GM21723 (cell line): ENCODE measurements at regions not wholly inside any gene's neighbourhood (a gene's known extent, or its start where the extent isn't known, plus 50 kb on each side); places are given as distances from the start of the nearest gene placed in this dataset.
"Not testable (repeated sequence)": the region's sequence is repeated elsewhere in the genome, so short reads cannot be mapped to it uniquely, and the experiment has no call there.

Source experiments
- ATAC-seq: cut with Tn5 transposase; IDR thresholded peaks from one replicate; pipeline ENCODE4 v1.9.1; 2021; ENCODE audit warnings: mild to moderate bottlenecking, moderate library complexity; ENCODE audit not compliant: unreplicated experiment

- no peak for ATAC-seq
Measured at GRCh38 chr10:9299966-9300365, 1245.5 kb downstream of the GATA3 start.

GRCh38 chr10:9301148-9301547 is 1246.7 kb downstream of the GATA3 start:
- ATAC-seq: no peak

GRCh38 chr10:9301554-9301953 is 1247.1 kb downstream of the GATA3 start:
- no peak for ATAC-seq

DNA sequence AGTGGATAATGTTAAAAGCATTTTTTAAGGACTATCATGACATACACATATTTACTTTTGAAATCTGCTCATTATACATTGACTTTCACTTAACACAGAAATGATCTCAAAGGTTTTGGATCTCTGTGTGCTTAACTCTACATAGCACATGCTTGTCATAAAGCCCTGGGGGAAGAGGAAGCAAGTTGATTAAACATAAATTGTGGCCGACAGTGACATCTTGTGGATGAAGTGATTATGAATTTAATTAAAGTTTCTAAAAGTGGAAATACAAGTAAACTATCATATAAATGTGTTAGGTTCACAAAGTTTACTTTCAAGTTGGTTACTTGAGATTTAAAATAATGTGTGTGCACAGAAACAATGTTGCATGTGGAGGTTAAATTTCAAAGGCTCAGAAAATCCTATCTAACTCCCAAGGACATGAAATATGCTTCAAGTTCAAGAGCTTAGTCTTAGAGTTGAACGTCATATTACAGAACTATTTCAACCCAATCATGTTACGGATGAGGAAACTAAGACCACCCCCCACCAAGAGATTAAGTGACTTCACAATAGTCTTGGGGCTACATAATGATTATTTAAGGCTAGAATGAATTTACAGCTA is 1247.8 kb downstream of the GATA3 start:
- no peak for ATAC-seq

DNA sequence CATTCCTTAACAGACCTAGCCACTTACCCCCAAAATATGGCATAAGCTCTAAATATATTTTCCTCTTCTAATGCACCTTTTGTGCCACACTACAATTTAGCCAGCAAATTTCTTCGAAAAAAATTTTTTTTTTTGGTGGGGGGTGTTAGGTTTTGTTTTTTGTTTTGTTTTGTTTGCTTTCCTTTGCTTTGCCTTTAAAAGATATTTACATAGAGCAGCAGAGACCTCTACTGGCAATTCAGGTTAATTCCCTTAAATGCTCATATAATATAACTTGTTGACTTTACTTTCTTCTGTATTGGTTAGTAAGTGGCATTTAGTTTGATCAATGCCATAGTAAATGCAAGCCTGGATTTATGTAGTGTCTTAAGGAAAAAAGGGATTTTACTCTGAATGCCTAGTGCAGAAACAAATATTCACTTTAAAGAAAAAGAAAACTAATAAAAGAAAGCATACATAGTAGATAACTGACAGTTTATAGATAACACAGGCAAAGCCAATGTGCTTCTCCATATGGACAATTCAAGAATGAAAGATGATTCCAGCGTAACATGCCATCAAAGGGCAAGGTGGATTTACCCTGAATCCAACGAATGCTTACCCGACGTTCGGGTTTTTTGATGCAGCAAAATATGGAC is 1250.6 kb downstream of the GATA3 start:
- ATAC-seq: no peak

DNA sequence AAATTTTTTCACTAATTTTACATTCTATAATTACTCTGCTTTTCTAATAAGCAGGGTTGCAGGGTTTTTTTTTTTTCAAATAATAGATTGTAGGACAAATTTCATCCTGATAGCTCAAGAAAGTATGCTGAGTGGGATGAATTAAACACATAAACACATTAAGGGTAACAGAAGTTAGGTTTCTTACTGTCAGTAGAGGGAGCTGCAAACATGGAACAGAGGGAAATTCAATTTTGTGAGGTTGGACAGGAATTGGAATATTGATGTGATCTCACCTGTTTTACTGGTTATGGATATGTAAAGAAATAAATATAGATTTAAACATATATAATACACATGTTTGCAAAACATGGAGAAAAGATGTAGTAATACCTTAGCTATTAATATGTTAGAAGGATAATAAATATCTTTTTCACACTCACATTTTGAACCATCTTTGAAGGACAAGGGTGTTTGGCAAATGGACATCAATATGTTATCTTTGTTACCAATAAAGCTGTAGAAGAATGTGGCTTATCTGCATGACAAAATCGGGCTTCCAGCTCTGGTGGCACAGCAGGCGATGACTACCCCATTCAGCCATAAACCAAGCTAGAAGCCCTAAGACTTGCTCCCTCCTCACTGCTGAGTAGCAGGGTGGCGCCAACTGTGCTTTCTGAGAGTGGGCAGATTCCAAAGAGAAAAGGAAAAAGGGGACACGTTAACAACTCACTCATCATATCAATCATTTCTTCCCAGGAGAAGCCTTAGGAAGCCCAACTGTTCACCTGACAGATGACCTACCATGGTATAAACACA is 1257.4 kb downstream of the GATA3 start:
- no peak for ATAC-seq

DNA sequence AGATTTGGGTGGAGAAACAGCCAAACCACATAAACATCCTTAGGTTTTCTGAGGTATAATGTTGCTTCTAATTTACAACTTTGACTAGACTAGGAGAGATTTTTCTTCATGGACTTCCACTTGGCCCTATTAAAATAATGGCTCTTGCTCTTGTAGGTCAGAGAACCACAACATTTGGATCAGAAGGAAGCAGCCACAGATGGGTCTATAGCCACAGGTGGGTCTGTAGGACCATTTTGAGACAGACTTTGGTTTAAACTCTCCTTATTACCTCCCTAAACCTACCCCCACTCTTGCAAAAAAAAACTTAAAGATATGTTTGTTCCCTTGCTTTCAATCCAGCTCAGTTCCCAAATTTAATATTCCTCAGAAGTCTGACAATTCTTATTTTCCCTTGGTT is 1260.8 kb downstream of the GATA3 start:
- no peak for ATAC-seq

DNA sequence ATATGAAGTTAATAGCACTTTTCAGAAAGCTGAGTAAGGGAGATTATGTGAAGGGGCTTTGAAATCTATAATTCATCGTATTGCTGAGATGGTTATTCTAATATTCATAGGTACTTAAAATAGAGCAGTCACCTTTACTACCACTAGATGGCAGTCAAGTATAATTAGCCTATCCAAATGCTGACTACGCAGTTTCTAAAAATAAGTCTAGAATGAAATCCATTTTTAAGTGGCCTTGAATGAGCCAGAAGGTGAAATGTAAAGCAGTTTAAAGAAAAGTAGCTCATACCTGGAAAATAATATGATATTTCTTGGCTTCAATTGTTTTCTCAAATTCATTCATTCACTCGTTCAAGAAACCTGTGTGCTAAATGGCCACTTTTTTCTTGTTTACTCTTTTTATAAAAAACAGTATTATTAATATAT is 1277.1 kb downstream of the GATA3 start:
- ATAC-seq: peak; percentile 80

- ATAC-seq: no peak
Measured at GRCh38 chr10:9334270-9334669, 1279.8 kb downstream of the GATA3 start.

DNA sequence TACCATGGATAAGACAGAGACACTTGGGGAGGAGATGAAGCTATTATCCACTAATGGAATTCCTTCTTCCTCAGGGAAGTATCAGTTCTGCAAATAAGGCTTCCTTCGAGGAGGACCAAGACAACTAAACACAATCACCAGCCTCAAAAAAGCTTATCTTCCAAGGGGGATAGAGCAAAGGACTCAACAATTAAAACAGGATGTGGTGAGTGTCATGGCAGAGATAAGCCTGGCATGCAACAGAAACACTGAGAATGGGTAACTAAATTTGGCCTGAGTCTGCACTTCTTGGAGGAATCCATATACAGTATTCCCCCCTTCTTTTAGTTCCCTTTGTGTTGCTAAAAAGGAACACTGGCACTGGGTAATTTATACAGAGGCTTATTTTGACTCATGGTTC is 1285.2 kb downstream of the GATA3 start:
- no peak for ATAC-seq

GRCh38 chr10:9342885-9343570 is 1288.5 kb downstream of the GATA3 start:
- ATAC-seq: no peak

DNA sequence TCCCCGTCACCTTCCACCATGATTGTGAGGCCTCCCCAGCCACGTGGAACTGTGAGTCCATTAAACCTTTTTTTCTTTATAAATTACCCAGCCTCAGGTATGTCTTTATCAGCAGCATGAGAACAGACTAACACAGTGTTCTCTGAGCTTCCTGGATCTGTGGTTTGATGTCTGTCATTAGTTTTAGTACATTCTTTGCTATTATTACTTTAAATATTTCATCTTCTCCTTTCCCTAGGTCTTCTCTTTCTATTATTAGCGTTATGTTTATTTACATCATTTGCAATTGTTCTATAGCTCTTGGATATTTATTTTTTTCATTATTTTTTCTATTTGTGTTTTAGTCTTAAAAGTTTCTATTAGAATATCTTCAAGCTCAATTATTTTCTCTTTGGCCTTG is 1293.4 kb downstream of the GATA3 start:
- not testable (repeated sequence) for ATAC-seq

DNA sequence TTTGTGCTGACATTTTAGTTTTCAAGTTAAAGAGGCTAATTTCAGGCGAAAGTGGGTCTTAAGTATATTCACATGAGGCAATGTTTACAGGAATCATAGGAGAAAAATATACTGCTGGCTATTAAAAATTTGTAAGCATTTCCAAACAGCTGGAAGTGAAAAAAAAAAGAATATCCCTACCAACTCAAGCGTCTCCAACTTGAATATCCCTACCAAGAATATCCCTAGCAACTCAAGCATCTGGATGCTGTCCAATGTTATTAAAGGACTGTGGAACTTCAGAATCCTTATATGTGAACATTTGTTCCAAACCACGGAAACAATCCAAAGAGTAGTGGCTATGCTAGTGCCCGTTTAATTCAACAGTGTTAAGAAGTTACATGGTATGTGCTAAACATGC is 1303.0 kb downstream of the GATA3 start:
- ATAC-seq: no peak

DNA sequence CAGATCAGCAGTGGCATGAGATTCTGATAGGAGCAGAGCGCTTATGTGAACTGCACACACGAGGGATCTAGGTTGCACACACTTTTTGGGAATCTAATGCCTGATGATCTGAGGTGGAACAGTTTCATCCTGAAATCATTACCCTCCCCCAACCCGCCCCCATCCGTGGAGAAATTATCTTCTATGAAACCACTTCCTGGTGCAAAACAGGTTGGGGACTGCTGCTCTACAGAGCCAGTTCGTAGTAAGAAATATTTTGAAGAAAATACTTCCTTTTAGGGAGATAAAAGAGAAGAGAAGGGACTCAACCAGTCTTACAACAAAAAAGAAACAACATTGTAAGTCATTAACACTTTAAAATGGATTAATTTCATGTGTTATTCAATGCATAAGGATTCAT is 1308.2 kb downstream of the GATA3 start:
- no peak for ATAC-seq

GRCh38 chr10:9379183-9379582 is 1324.7 kb downstream of the GATA3 start:
- ATAC-seq: no peak

GRCh38 chr10:9381733-9382532 is 1327.4 kb downstream of the GATA3 start:
- no peak for ATAC-seq

- ATAC-seq: no peak
Measured at GRCh38 chr10:9382533-9382866, 1328.0 kb downstream of the GATA3 start.

- no peak for ATAC-seq
Measured at GRCh38 chr10:9390516-9390915, 1336.0 kb downstream of the GATA3 start.

DNA sequence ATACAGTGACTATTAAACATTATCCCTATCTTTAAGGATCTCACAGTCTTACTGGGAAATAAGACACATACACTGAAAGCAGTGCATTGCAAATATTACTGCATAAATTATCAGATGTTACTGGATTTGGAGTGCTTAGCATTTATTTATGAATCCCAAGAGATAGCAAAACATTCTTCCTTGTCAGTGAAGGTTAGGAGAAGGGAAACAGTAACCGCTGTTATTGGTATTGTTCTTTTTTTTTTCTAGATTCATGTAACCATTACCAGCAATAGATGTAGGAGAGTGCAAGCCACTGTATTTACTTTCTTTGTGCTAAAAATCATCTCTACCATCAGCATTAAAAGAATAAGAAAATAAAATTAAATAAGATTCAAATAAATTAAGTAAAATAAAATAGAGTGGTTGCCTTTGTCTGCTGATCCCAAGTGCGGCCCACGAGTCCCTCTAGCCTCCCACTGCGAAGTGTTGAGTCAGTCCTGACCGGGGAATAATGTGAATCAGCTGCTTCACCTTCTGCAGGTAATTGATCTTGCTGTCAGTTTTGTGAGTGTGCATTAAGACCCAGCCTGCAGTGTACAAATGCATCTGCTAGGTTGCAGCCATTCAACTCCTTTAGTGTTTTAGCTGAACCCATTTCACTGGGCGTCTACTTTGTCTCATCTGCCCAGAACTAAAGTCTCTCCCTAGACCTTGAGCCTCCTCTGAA is 1344.9 kb downstream of the GATA3 start:
- no peak for ATAC-seq

DNA sequence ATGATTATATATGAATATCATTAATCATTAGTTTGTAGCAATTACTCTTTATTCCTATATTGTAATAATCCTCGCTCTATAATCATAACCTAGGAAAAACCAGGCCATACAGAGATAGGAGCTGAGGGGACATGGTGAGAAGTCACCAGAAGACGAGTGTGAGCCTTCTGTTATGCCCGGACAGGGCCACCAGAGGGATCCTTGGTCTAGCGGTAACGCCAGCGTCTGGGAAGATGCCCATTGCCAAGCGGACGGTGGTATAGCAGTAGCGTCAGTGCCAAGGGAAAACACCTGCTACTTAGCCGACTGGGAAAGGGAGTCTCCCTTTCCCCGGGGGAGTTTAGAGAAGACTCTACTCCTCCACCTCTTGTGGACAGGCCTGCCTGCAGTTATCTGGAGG is 1347.6 kb downstream of the GATA3 start:
- not testable (repeated sequence) for ATAC-seq
